Thoracic aorta (tissue), 2 donors: ENCODE measurements at regions not wholly inside any gene's neighbourhood (a gene's known extent, or its start where the extent isn't known, plus 50 kb on each side); places are given as distances from the start of the nearest gene placed in this dataset.

Source experiments
- ATAC-seq: fragments of 150-250 bp; one replicate; pipeline ENCODE4 v1.8.0; 2017; ENCODE audit warnings: low read depth; ENCODE audit not compliant: insufficient number of reproducible peaks, low FRiP score
- DNase-seq: peaks from one replicate; pipeline ENCODE4 v3.0.0-alpha.2; 2020; ENCODE audit warnings: low spot score
- H3K27ac ChIP-seq, 2 donors: fragments of 200-600 bp; sonication (generic); 1 replicate in 1 of 2; 2 replicates in 1 of 2; pipeline ENCODE4 v1.5.1; 2016; ENCODE audit warnings: mild to moderate bottlenecking in 2 of 2, moderate library complexity in 2 of 2
- H3K27me3 ChIP-seq: fragments of 200-600 bp; sonication (generic); replicated peaks from 2 replicates; pipeline ENCODE4 v1.6.0; 2016; ENCODE audit warnings: mild to moderate bottlenecking; ENCODE audit not compliant: insufficient read depth
- H3K36me3 ChIP-seq: fragments of 200-600 bp; sonication (generic); one replicate; pipeline ENCODE4 v1.5.1; 2016
- H3K4me1 ChIP-seq, 2 donors: fragments of 200-600 bp; sonication (generic); 1 replicate in 1 of 2; 2 replicates in 1 of 2; pipeline versions ENCODE4 v1.5.1 to v1.6.0; 2016; ENCODE audit warnings: low read depth in 2 of 2, mild to moderate bottlenecking in 1 of 2; ENCODE audit not compliant: control insufficient read depth in 1 of 2
- H3K4me3 ChIP-seq: fragments of 200-600 bp; sonication (generic); 2 replicates; pipeline ENCODE4 v1.5.1; 2016; ENCODE audit warnings: mild to moderate bottlenecking
- H3K9me3 ChIP-seq: fragments of 200-600 bp; sonication (generic); 2 replicates; pipeline ENCODE4 v1.5.1; 2016
- TF ChIP-seq, protein P1 (sequence below): fragments of 200-600 bp; sonication (generic); IDR thresholded peaks from one replicate; pipeline ENCODE4 v1.5.1; 2019; ENCODE audit warnings: antibody characterized with exemption

DNA sequence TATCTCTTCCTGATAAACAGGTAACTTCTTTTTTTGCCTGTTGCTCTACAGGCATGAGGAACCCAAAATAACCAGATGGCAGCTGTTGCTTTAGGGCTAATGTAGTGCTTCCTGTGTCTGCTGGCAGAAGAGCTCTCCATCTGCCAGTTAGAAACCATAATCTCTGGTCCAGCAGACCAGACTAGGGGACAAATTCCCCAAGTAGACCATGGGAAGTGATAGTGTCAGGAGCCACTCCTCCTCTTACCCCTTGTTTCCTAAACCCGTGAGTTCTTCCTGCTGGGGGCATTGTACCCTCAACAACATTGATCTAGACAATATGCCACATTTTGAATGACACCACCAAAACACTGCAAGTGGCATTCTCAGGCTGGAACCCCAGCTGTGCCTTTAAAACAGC, 135.9 kb downstream of the DLEU7 start:
- Histone ChIP-seq H3K4me1 (no peaks in the 10 kb centered on the region), H3K4me3 (no peak overlapping the region), H3K36me3 (no peaks in the 10 kb centered on the region), H3K27me3 (no peaks in the 10 kb centered on the region), H3K27ac (no peak overlapping the region), H3K9me3 (no peaks in the 10 kb centered on the region)
- ATAC-seq (no peak), DNase-seq (no peak)
- TF ChIP-seq, protein P1, sequence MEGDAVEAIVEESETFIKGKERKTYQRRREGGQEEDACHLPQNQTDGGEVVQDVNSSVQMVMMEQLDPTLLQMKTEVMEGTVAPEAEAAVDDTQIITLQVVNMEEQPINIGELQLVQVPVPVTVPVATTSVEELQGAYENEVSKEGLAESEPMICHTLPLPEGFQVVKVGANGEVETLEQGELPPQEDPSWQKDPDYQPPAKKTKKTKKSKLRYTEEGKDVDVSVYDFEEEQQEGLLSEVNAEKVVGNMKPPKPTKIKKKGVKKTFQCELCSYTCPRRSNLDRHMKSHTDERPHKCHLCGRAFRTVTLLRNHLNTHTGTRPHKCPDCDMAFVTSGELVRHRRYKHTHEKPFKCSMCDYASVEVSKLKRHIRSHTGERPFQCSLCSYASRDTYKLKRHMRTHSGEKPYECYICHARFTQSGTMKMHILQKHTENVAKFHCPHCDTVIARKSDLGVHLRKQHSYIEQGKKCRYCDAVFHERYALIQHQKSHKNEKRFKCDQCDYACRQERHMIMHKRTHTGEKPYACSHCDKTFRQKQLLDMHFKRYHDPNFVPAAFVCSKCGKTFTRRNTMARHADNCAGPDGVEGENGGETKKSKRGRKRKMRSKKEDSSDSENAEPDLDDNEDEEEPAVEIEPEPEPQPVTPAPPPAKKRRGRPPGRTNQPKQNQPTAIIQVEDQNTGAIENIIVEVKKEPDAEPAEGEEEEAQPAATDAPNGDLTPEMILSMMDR, result no peak

DNA sequence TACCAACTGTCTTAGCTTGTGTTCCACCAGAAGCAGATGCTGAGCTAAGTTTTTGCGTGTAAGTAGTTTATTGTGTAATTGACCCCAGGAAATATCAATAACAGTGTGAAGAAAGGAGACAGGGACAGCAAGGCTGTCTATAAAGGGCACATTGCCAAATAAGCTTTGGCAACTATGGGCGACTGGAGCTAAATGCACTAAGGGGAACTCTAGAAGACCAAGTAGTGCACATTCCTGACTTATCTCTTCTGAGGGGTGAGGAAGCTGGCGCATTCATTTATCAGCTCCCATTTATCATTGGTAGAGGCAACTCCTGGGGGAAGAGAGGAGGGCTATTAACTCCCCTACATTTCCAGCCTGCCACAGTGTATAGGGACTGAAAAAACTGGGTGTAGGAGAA, 135.0 kb downstream of the DLEU7 start:
- Histone ChIP-seq H3K27ac (no peak overlapping the region), H3K36me3 (no peaks in the 10 kb centered on the region), H3K4me3 (no peak overlapping the region), H3K9me3 (no peaks in the 10 kb centered on the region), H3K4me1 (no peaks in the 10 kb centered on the region), H3K27me3 (no peaks in the 10 kb centered on the region)
- DNase-seq (no peak), ATAC-seq (no peak)
- TF ChIP-seq, protein P1, result no peak

DNA sequence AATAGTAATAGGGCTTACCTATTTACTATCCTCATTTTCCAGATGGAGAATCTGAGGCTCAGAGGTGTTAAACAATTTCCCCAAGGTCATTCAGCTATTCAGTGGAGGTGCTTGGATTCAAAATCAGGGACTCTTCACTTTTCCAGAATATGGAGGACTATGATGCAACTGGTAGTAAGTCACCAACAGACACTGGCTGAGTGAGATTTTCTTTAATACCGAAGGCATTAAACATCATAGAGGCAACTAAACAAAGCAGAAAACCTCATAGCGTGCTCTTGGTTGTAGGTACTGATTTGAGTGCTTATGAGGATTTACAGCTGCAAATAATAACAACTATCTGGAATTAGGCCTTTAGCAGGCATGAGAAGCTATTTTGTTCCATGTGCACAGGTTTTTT, 134.4 kb downstream of the DLEU7 start:
- TF ChIP-seq, protein P1, result no peak
- Histone ChIP-seq H3K4me3 (no peak overlapping the region), H3K36me3 (no peaks in the 10 kb centered on the region), H3K27me3 (no peaks in the 10 kb centered on the region), H3K4me1 (no peaks in the 10 kb centered on the region), H3K9me3 (no peaks in the 10 kb centered on the region), H3K27ac (no peak overlapping the region)
- ATAC-seq, result no peak
- DNase-seq, result no peak

- DNase-seq, result no peak
- H3K4me3 ChIP-seq, result no peak overlapping the region
- no peaks in the 10 kb centered on the region for H3K36me3 ChIP-seq
- no peaks in the 10 kb centered on the region for H3K9me3 ChIP-seq
- no peak overlapping the region for H3K27ac ChIP-seq
- TF ChIP-seq, protein P1, result no peak
- no peaks in the 10 kb centered on the region for H3K4me1 ChIP-seq
- H3K27me3 ChIP-seq, result no peaks in the 10 kb centered on the region
- ATAC-seq, result no peak
Measured at GRCh38 chr13:50711131-50711815, 132.2 kb downstream of the DLEU7 start.

DNA sequence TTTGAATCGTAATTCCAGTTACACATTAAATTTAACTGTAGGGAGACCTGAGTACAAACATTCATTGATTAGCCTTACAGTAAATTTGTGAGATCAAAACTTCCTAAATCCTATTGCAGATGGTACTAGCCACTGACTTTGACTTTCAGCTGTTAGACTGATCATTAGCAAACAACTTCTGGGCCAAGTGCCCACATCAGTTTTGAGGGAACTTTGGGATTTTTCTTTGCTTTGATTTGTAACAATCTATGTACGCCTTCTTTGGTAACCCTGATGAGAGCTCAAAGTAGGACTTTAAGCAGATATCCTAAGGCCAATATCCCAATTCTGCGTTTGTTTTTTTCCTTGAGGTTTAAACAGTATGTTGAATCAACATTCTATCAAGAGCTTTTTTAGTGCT, 131.5 kb downstream of the DLEU7 start:
- H3K9me3 ChIP-seq, result no peaks in the 10 kb centered on the region

More for the DNA sequence above, 131.5 kb downstream of the DLEU7 start:
- H3K4me3 ChIP-seq, result no peak overlapping the region
- no peaks in the 10 kb centered on the region for H3K4me1 ChIP-seq
- no peak for ATAC-seq
- DNase-seq, result no peak
- TF ChIP-seq, protein P1, result no peak
- H3K27me3 ChIP-seq, result no peaks in the 10 kb centered on the region
- no peak overlapping the region for H3K27ac ChIP-seq
- H3K36me3 ChIP-seq, result no peaks in the 10 kb centered on the region
